HG02798 (cell line): ENCODE measurements at regions not wholly inside any gene's neighbourhood (a gene's known extent, or its start where the extent isn't known, plus 50 kb on each side); places are given as distances from the start of the nearest gene placed in this dataset.

Source experiments
- ATAC-seq: cut with Tn5 transposase; IDR thresholded peaks from one replicate; pipeline ENCODE4 v1.9.1; 2021; ENCODE audit warnings: mild to moderate bottlenecking; ENCODE audit not compliant: unreplicated experiment, poor library complexity

DNA sequence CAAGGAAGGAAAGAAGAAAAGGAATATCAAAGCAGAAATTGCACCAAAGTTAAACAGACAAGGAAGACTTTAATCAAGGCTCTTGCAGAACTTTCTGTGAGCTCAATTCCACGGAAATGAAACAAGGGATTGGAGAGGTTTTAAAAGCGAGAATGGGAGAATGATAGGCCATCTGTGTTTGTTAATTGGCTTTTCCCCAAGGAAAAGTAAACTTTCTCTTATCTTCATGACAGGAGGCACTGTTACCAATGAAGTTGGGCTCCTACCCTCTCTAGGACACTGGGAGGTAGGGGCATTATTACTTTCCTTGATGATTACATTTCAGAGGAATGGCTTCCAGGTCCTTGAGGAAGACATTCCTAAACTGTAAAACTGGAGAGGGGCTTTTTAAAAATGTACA is 328.8 kb upstream of the NWD2 start:
- ATAC-seq = no peak

DNA sequence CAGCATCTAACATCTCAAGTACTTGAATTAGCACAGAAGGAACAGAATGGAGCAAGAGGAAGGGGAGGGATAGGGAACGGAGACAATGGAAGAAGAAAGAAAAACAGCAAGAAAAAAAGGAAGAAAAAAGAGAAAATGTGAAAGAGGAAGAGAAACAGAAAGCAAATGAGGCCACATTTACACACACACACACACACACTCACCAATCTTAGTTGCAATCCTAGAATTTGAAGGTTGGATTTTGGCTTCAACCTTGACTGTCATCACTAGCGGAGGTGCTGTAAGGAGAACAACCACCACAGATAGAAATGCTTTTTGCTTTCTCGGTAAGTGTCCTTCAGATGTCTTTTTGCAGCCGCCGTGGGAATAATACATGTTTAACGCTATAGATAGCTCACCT is 327.1 kb upstream of the NWD2 start:
- ATAC-seq = peak; percentile 37

GRCh38 chr4:36919721-36920120 is 324.8 kb upstream of the NWD2 start:
- ATAC-seq = no peak

- no peak for ATAC-seq
These were observed 322.9 kb upstream of the NWD2 start for GRCh38 chr4:36921476-36922216.

DNA sequence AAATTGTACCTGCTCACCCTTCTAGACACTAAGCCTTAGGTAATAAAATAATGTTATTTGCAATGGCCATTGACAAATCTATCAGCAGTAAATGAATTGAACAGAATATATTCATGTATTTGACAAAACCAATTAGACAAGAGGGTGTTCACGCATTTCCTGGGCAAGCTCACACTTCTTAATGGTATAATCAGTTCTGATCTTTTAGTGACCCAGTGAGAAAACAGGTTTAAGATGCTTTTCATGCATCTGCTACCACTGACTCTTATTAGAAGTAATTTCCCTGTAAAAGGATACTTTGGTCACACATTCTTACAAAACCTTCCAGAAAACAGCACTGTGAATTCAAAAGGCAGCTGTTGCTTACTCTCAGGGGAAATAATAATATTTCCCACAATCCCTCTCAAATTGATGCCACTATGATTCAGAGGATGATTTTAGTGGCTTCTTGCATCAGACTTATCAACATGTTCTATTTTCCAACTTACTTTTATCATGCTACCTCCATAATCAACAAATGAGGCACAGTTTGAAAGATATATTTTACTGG is 313.9 kb upstream of the NWD2 start:
- ATAC-seq = no peak

GRCh38 chr4:36944232-36944631 is 300.3 kb upstream of the NWD2 start:
- no peak for ATAC-seq

DNA sequence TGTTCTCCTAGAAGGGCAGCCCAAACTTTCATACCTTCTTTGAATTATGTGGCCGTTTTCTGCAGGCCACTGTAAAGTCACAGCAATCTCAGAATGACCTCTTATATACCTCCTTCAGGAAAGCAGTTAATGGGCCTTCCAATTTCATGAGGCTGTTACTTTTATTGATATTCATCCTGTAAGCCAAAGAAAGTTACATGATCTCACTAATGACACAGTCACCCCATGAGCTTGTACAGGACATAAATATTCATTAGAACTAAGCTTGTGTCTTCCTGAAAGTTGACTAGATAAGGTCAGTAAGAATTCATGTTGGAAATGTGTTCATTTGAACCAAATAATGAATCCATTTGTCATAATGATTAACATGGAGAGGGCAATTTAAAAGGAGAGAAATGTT is 283.1 kb upstream of the NWD2 start:
- ATAC-seq = no peak

DNA sequence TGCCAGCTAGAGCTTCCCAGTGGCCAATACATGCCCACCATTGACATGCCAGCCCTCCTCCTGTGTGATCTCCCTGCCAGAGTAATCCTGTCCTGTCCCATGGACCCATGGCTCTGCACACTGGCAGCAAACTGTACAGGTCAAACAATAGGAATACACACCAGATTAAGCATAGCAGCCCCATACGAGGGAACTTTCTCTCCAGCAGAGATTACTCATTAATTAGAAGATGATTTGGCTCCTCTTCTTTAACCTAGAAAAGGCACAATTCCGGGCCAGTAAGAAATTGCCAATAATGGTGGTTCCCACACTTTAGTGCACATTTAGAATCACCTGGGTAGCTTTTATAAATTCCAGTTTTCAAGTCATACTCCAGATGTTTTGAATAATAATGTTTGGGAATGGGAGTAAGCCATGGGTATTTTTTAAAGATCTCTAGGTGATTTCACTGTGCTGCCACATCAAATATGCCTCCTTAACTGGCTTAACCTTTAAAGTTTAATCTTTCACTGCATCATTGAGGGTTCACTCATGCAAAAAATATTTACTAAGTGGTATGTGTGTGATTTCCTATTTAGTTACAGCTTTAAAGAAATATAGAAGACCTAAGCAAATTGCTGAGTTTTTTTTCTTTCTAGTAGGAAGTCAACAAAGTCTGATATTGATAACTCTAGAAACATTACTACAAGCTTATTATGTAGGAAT is 277.6 kb upstream of the NWD2 start:
- no peak for ATAC-seq

GRCh38 chr4:36979533-36979932 is 265.0 kb upstream of the NWD2 start:
- no peak for ATAC-seq

DNA sequence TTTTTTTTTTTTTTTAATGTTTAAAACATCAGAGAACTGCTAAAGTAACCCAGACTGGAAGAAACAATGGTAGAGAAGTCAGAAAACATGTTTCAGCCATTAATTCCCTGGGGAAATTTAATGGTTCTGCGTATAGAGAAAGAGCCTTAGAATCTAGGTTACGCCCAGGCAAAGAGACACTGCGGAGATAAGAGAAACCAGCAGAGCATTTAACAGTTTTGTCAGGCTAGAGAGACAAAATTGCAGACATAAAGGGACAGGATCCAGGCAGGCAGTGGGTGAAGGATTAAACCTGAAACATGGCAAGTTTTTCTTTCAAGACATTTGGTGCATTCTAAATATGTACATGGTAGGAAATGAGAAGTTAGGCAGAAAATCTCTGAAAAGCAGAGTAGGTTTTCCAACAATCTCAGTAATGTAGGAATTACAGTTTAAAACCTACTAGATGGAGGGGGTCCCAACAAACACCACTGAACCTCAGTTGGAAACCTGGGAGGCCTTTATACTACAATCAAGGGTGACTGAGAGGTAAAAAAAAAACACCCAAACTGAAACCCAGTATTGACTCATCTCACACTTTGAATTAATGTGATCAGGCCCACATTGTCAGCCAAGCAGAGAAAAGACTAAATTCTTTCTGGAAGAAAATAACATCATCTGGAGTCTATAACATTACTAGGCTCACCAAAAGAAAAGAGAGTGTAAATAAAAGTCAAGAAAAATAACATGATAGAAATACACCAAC is 254.2 kb upstream of the NWD2 start:
- ATAC-seq = peak; percentile 88

- ATAC-seq = peak; percentile 67
These were observed 246.8 kb upstream of the NWD2 start for GRCh38 chr4:36997727-36998126.

DNA sequence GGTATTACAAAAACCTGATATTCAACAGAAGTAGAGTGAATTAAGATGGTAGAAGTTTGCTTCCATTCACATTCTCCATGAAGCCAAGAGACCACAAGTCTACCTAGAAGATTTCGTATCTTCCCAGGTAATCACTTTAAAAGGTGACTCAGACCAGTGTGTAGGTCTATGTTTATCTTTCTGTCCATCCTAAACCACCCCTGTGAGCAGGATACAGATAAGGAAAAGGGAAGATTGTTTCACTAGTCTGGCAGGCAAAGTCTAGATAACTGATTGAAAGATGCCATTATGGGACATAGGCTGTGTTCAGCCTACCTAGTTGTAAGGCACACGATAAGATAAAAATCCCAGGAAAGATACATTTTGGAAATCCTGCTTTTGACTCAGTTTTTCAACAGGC is 244.3 kb upstream of the NWD2 start:
- no peak for ATAC-seq

DNA sequence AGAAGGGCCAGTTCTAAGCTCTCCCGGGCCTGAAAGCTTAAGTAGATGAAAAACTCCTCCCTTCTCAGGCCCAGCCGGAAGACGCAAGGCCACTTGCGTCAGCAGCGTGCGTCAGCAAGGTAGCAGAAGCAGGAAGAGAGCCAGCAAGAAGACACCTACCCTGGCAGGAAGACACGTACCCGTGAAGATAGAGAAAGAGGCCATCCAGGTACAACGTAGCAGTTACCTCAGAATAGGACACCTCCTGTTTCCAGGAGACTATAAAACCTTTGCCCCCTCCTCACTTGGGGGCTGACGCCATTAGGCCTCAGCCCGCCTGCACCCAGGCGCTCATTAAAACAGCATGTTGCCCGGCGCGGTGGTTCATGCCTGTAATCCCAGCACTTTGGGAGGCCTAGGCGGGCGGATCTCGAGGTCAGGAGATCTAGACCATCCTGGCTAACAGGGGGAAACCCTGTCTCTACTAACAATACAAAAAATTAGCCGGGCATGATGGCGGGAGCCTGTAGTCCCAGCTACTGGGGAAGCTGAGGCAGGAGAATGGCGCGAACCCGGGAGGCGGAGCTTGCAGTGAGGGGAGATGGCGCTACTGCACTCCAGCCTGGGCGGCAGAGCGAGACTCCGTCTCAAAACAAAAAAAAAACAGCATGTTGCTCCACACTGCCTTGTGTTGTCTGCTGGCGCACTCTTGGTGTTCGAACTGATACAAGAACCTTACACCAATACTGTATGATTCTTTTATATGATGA is 242.7 kb upstream of the NWD2 start:
- no peak for ATAC-seq

GRCh38 chr4:37002625-37003024 is 241.9 kb upstream of the NWD2 start:
- no peak for ATAC-seq

DNA sequence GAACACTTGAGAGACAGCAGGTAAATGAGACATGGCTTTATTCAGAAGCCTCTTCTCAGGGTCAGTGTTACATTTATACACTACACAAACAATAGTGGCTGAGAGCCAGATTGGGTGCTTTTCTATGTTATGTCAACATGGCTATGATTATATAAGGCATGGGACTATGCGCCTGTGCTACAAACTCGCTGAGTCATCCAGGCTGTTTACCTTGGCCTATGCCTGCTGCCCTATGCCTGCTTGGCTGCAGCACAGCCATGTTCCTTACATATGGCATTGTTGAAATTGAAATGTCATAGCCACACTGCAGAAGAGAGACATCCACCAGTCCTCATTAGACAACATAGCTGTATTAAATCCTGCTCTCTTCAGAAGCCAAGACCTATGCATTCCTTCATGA is 236.3 kb upstream of the NWD2 start:
- ATAC-seq = no peak

DNA sequence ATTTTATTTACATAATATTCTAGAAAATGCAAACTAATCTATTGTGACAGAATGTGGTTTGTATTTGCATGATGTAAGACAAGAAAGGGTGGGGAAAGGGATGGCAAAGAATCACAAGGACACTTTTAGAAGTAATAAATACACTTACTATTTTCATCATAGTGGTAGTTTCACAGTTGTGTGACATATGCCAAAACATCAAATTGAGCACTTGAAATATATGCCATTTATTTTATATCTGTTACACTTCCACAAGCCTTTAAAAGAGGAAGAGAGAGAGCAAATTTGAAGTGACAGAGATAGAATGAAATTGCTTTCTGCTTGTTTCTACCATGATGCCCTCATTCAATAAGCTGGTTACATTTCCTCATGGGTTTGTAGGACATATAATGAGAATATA is 230.0 kb upstream of the NWD2 start:
- no peak for ATAC-seq

- ATAC-seq = no peak
These were observed 229.2 kb upstream of the NWD2 start for GRCh38 chr4:37015391-37015790.

DNA sequence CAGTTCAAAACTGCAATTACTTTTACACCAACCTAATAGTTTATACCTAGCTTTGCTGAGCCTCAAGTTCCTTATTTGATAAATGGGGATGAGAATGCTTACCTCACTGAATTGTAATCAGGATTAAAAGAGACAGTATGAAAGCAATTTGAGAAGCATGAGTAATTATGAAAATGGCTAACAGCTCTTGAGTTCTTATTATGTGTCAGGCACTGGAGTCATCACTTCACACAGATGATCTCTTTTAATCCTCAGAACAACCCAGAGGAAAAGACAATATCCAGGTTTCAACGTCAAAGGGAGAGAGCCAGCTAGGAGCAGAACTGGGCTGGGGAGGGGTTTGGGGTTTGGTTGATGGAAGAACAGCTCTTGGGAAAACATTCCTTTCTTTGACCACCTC is 221.0 kb upstream of the NWD2 start:
- ATAC-seq = no peak

DNA sequence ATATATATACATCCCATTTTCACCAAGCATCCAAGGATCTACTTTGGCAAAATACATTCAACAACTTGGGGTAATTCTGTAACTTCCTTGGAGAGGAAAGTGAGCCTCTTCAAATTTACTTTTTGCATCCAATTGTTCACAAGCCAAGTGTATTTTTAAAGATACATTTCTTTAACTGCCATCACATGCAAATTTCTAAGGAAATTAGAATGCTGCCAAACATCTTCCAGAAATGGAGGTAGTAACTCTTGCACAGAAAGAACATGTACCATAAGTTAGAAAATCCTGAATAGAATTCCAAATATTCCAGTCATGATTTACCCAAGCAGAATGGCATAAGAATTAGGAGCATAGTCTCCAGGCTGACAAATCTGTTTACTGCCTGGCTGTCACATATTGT is 220.5 kb upstream of the NWD2 start:
- no peak for ATAC-seq

DNA sequence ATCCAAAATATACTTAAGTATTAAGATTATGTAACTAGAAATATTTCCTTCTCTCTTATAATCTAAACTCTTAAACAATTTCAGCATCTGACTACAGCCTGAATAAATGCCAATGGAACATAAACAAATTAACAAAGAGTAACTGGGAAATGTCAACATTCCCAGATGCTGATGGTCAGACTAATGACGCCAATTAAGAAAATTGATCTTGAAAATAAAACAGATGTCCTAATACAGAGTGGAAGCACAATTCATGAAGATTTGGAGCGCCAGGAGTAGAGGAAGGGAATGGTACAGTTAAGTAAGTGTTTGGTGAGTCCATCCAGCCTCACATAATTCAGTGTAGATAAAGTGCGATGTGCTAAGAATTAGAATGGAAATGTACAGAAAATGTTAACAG is 203.7 kb upstream of the NWD2 start:
- no peak for ATAC-seq
